SKM-1 (cell line): ENCODE measurements at regions not wholly inside any gene's neighbourhood (a gene's known extent, or its start where the extent isn't known, plus 50 kb on each side); places are given as distances from the start of the nearest gene placed in this dataset.

Experiments used
- DNase-seq: peaks from one replicate; lab custom pipeline; 2025; ENCODE audit not compliant: unreplicated experiment; lab: John Stamatoyannopoulos, UW

DNA sequence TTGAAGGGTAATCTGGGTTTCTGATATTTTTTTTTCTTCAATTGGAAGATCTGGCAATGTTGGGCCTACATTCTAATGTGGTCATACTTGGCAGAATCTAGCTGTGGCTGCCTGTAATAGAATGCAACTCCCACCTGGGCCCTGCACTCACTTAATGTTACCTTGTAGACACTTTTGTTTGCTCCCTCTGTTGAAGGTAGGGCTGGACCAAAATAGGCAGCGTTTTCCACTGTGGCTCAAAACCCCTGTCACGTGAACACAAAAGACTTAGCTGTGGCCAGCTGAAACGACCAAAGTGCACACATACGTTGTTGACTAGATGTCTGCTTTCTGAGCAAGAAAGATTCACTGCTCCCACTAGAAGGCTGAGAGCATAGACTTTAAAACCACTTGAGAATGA lies 117.6 kb upstream of the HMHB1 start:
- no peak for DNase-seq

DNA sequence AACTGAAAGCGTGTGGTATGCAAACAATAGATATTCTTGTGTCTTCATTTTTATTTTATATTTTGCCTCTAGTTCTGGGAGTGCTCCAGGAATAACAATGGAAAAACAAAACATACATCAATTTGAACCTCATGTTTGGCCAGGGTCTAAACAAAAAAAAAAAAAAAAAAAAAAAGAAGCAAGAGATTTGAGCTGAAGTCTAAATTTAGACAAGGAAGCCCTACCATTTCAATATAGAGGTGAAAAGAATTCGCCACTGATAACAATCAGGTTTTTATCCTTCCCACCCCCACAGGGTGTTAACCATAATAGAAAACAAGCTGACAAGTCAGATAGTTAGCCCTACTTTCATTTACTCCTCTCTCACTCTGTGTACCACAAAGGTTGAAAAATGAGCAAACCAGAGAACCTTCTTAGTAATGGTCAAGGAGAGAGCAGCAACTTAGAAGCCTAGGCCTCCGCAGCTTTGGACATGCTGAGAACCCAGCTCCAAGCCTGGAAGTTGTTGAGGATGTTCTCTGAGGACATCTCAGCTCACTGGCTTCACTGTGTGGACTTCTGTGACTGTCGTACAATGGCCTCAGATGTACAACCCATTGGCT lies 118.2 kb upstream of the HMHB1 start:
- DNase-seq, result no peak

DNA sequence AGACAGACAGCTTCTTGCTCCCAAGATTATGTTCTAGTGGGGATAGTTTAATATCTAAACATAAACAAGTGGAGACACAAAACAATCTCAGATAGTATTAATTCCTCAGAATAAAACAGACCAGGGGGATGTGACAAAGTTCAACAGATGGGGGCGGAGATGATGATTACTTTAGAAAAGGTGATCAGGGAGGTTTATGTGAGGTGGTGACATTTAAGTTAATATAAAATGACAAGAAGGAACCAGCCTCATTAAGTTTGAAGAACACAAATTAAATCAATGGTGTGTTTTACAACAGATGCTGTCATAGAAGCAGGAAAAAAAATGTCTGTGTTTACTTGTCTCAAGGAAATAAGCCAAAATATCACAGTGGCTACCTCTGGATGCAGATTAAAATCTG lies 119.6 kb upstream of the HMHB1 start:
- DNase-seq, result no peak

DNA sequence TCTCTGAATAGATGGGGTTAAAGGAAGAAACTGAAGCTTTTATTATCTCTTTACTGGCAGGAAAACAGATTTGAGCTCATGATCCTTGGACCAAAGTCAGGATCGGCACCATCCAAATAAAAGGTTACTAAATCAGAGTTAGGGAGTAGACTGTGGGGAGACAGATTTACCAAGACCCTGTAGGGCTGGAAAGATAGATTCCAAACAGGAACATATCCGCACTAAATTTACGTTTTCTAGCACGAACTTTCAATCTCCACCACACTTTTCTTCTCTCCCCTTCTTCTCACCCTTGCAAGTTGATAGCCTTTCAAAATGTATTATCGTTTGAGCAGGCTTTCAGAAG lies 120.0 kb upstream of the HMHB1 start:
- no peak for DNase-seq

DNA sequence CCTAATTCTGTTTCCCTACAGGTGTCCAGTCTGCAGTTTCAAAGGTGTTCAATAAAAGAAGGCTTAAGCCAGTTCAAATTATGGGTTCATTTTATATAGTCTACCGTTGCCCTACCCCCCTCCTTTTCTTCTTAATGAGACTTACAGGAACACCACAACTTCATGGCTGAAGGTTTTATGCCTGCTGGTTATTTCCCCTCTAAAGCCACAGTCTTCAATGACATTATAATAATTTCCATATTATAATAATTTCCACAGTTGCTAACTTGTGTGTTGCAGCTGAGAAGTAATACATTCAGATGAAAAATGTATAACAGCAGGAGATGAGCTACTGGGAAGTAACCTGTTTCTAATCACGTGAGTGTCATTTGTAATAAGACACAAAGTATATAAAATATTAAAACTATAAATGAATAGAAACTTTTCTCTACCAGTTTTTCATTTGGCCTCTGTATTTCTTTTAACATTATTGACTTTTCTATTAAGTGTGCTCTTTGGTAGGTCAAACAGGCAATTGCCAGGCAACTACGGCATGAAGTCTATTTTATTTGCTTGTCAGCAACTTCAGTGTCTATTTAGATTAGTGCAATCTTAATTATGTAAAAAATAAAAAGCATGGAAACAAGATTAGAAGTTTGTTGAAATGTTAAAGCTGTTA lies 120.5 kb upstream of the HMHB1 start:
- no peak for DNase-seq

- DNase-seq, result no peak
Observed at GRCh38 chr5:143687604-143688003, 124.4 kb upstream of the HMHB1 start.

- no peak for DNase-seq
Observed at GRCh38 chr5:143685246-143685815, 126.6 kb upstream of the HMHB1 start.

GRCh38 chr5:143683459-143683858 lies 128.5 kb upstream of the HMHB1 start:
- no peak for DNase-seq

GRCh38 chr5:143682929-143683386 lies 129.0 kb upstream of the HMHB1 start:
- DNase-seq, result no peak

DNA sequence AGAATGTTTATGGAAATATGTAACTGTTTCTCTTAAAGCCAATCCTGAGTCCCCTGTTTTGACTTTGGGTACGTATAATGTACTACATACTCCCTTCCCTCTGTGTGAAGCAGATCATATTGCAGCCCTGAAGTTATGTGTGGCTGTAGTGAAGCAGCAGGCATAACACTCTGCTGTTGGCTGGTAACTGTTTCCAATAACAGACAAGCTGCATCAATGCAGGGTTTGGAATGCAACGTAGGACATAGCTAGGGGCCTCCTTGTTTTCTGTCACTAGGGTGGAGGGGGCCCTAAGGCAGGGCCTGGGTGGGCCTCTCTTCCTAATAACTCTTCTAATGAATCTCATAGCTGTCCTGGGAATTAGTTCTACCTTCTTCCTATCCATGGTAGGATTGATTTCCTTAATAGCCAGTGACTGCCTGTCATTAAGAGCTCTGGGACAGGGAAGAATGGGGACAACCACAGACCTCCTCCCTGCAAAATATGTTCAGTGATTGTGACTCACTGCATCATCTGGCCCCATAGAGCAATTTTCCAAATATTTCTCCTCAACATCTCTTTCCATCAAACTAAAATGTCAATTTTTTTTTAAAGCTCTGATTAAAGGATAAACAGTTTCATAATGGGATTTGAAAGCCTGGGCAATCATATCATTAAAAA lies 129.6 kb upstream of the HMHB1 start:
- DNase-seq, result no peak

DNA sequence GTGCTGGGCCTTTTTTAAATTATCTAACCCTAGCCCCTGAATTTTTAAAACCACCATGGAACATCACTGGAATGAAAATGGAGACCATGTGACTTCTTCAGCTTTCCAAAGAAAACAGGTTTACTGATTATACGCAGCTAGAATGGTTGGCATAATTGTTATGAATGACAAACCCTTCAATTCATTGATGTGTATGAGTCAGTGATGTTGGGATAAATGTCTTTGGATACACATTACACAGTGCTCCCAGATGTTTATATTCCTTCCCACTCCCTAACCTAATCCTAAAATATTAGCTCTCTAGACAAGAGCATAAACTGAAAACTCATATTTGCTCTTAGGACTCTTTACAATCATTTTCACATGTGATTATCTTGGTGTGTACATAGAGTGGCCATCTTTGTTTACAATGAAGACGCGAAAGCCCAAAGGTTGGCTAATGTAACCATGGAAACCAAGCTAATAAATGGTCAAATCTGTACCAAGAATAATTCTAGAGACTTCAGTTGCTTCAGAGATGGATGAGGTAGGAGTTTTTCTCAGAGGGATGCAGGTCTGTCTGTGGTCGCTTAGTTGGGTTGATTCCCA lies 131.2 kb upstream of the HMHB1 start:
- no peak for DNase-seq

GRCh38 chr5:143679777-143680176 lies 132.2 kb upstream of the HMHB1 start:
- DNase-seq, result no peak

- DNase-seq, result no peak
Observed at GRCh38 chr5:143678148-143678905, 133.6 kb upstream of the HMHB1 start.

- DNase-seq, result no peak
Observed at GRCh38 chr5:143677403-143677802, 134.6 kb upstream of the HMHB1 start.

DNA sequence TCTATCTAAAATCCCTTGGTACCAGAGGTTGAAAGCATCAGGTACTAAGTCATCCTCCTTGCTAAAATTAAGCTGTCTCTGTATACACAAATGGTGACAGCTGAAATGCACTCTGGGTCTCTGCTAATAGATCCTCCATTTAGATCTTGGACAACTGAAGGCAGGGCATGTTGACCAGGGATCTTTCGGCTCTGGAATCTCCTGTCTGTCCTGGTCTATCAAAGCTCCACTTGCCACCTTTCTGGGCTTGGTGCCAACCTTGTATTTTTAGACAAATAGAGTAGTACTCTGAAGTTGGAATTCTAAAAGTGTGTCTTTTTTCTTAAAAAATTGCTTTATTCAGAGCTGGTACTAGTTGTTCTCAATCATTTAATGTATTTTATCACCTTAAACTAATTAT lies 135.2 kb upstream of the HMHB1 start:
- no peak for DNase-seq

- DNase-seq, result no peak
Observed at GRCh38 chr5:143674469-143674786, 137.5 kb upstream of the HMHB1 start.

DNA sequence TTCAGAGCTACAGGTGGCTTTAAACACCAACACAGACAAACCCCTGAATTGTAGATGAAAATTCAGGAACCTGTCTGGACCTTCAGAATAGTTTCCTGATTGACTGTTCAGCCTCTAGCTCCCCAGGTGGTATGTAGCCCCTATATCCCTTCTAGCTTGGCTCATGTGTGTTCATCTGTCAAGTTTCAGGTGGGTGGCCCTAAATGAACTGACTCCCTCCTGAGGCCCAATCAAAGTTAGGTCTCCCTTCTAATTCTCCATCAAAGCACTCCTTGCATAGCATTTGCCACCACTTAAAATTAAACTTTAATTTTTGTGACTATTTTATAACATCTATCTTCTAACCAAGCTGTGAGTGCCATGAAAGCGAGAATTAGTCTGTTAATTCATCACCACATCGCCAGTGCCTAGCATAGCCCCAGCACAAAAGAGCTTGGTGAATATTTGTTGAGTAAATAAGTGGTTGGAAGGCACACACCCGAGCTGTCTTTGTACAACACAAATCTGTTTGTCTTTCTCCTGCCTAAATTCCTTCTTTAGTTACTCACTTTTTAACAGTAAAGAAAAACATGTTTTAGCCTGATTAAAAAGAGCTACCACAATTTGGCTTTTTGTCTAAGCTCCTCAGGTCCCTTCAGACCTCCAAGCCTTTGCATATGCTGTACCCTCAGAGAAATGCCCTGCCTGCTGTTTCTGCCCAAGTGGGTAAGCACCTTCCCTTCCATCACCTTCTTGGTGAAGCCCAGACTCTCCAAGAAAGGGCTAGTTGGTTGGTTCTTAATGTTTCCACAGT lies 138.1 kb upstream of the HMHB1 start:
- no peak for DNase-seq

DNA sequence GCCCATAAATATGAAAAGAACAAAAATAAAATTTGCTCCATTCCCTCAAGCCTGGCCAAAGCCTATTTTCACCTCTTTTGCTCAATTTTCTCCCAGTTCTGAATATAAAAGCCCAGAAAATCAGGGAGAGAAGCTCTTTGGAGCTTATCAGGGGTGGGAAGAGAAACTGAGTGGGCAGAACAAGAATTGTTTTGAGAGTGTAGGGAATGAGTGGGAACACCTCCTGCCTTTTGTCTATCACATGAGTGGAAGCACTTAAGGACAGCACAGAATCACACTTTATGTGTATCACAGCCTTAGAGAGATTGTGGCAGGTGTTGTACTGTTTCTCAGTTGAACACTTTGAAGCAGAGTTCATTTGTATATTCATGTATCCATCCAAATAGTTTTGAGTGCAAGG lies 139.2 kb upstream of the HMHB1 start:
- no peak for DNase-seq

GRCh38 chr5:143671674-143672569 lies 140.0 kb upstream of the HMHB1 start:
- no peak for DNase-seq

GRCh38 chr5:143671021-143671420 lies 140.9 kb upstream of the HMHB1 start:
- DNase-seq, result no peak
